ENCODE measurements at regions not wholly inside any gene's neighbourhood (a gene's known extent, or its start where the extent isn't known, plus 50 kb on each side); places are given as distances from the start of the nearest gene placed in this dataset.

GRCh38 chr10:70960316-70960715 lies 72.0 kb upstream of the PCBD1 start:
- TF ChIP-seq CTCF (IDR thresholded peaks at IDR 0.05; ENCODE audit: borderline replicate concordance, insufficient read depth, low read depth, low read length) = no peak
- no peak overlapping the region for H3K4me3 ChIP-seq (ENCODE audit: low read depth, low read length)

- no peak for TF ChIP-seq CTCF (IDR thresholded peaks at IDR 0.05; ENCODE audit: borderline replicate concordance, insufficient read depth, low read depth, low read length)
- no peak overlapping the region for H3K4me3 ChIP-seq (ENCODE audit: low read depth, low read length)
Measured at GRCh38 chr10:70960783-70961570, 72.6 kb upstream of the PCBD1 start.

GRCh38 chr10:70962686-70963085 lies 74.3 kb upstream of the PCBD1 start:
- H3K4me3 ChIP-seq (ENCODE audit: low read depth, low read length) = no peak overlapping the region
- TF ChIP-seq CTCF (IDR thresholded peaks at IDR 0.05; ENCODE audit: borderline replicate concordance, insufficient read depth, low read depth, low read length) = no peak

- TF ChIP-seq CTCF (IDR thresholded peaks at IDR 0.05; ENCODE audit: borderline replicate concordance, insufficient read depth, low read depth, low read length) = no peak
- H3K4me3 ChIP-seq (ENCODE audit: low read depth, low read length) = no peak overlapping the region
Measured at GRCh38 chr10:70963271-70963670, 74.9 kb upstream of the PCBD1 start.

GRCh38 chr10:70964245-70964644 lies 75.9 kb upstream of the PCBD1 start:
- no peak overlapping the region for H3K4me3 ChIP-seq (ENCODE audit: low read depth, low read length)
- no peak for TF ChIP-seq CTCF (IDR thresholded peaks at IDR 0.05; ENCODE audit: borderline replicate concordance, insufficient read depth, low read depth, low read length)

GRCh38 chr10:70964881-70965280 lies 76.5 kb upstream of the PCBD1 start:
- no peak overlapping the region for H3K4me3 ChIP-seq (ENCODE audit: low read depth, low read length)
- TF ChIP-seq CTCF (IDR thresholded peaks at IDR 0.05; ENCODE audit: borderline replicate concordance, insufficient read depth, low read depth, low read length) = no peak

GRCh38 chr10:70965566-70965965 lies 77.2 kb upstream of the PCBD1 start:
- no peak for TF ChIP-seq CTCF (IDR thresholded peaks at IDR 0.05; ENCODE audit: borderline replicate concordance, insufficient read depth, low read depth, low read length)
- H3K4me3 ChIP-seq (ENCODE audit: low read depth, low read length) = no peak overlapping the region
